AG04450 (cell line): ENCODE measurements at regions not wholly inside any gene's neighbourhood (a gene's known extent, or its start where the extent isn't known, plus 50 kb on each side); places are given as distances from the start of the nearest gene placed in this dataset.

ENCODE experiments used
- CTCF ChIA-PET: fragments of 300-600, 350-600 bp; formaldehyde crosslinking; extraction: SDS; loops from one replicate; lab custom pipeline; 2022; ENCODE audit warnings: antibody characterized with exemption, inconsistent platforms; lab: Charles Lee
- POLR2A ChIA-PET: fragments of 350-600 bp; formaldehyde crosslinking; extraction: SDS; loops from one replicate; lab custom pipeline; 2021; ENCODE audit warnings: antibody characterized with exemption, inconsistent platforms; lab: Yijun Ruan, JAX
- DNase-seq: peaks from one replicate; pipeline ENCODE4 v3.0.0-alpha.2; 2011; ENCODE audit warnings: low read depth, low spot score
- H3K27ac ChIP-seq: one replicate; pipeline ENCODE4 v1.5.1; 2012; ENCODE audit warnings: low read depth, low read length, control low read depth
- H3K27me3 ChIP-seq: one replicate; pipeline ENCODE4 v1.6.0; 2012; ENCODE audit warnings: low read length; ENCODE audit not compliant: control insufficient read depth, insufficient read depth
- H3K4me3 ChIP-seq: 2 replicates; pipeline ENCODE4 v1.5.1; 2011; ENCODE audit warnings: mild to moderate bottlenecking, low read depth, low read length, control low read depth
- H3K9me3 ChIP-seq: 2 replicates; pipeline ENCODE4 v1.5.1; 2012; ENCODE audit warnings: low read length; ENCODE audit not compliant: control insufficient read depth, insufficient read depth
- TF ChIP-seq, protein P1 (sequence below): IDR thresholded peaks from 2 replicates; pipeline ENCODE4 v1.5.1; 2011; ENCODE audit warnings: low read depth, low read length, control low read depth, inconsistent platforms

DNA sequence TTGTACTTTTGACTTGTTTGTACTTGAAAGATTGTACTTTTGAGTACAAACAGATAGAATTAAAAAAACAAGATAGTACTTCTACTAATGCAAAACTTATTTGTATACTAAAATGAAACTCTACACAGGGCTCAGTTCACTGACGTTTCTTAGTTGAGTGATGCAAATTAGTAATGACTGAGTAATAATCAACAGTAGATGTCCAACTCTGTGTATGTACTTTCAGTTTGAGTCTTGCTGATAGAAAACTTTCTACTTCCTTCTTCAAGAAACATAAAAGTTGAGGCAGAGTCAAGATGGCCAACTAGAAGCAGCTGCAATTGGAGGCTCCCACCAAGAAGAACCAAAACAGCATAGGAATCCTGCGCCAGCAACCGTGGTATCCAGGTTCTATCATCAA is 585.0 kb downstream of the NR4A2 start:
- peaks cover 14% of the 10 kb centered on the region for H3K9me3 ChIP-seq
- no peak overlapping the region for H3K27ac ChIP-seq
- ChIA-PET POLR2A (no interaction called here), CTCF (no interaction called here)
- H3K27me3 ChIP-seq = no peaks in the 10 kb centered on the region
- TF ChIP-seq, protein P1, sequence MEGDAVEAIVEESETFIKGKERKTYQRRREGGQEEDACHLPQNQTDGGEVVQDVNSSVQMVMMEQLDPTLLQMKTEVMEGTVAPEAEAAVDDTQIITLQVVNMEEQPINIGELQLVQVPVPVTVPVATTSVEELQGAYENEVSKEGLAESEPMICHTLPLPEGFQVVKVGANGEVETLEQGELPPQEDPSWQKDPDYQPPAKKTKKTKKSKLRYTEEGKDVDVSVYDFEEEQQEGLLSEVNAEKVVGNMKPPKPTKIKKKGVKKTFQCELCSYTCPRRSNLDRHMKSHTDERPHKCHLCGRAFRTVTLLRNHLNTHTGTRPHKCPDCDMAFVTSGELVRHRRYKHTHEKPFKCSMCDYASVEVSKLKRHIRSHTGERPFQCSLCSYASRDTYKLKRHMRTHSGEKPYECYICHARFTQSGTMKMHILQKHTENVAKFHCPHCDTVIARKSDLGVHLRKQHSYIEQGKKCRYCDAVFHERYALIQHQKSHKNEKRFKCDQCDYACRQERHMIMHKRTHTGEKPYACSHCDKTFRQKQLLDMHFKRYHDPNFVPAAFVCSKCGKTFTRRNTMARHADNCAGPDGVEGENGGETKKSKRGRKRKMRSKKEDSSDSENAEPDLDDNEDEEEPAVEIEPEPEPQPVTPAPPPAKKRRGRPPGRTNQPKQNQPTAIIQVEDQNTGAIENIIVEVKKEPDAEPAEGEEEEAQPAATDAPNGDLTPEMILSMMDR = no peak
- DNase-seq = no peak
- no peak overlapping the region for H3K4me3 ChIP-seq

DNA sequence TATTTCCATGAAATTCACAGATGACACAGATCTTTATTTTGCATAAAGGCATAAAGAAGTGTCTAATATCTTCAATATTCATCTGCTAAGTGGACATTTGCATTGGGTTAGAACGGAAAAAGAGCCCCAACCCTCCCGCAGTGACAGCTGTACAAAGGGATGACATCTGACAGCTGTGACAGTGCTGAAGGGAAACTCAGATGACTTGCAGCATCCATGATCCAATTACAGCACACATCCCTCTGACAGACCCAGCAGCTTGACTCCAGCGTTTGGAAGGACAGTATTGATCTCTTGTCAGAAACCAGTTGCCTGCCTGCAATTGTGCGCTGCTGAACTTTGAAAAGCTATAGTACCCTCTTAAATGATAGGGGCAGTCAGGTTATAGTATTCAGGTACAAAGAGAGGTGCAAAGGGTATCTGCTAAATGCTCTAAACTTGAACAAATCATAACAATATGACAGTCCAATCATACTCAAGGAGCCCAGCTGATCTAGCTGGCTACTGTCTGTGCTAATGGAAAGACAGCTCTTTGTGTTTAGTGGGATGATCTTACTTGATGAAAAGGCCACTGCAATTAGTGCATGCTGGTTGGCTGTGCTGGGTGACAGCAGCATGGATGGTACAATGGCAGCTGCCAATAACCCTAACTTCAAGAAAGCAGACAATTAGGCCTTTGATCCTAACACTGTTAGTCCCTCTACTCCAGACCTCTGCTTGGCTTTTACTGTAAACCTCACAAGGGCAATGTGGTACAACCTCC is 599.2 kb downstream of the NR4A2 start:
- TF ChIP-seq, protein P1 = no peak
- Histone ChIP-seq H3K9me3 (peaks cover 12% of the 10 kb centered on the region), H3K27ac (no peak overlapping the region), H3K4me3 (no peak overlapping the region), H3K27me3 (no peaks in the 10 kb centered on the region)
- ChIA-PET POLR2A (no interaction called here), CTCF (no interaction called here)
- DNase-seq = no peak

DNA sequence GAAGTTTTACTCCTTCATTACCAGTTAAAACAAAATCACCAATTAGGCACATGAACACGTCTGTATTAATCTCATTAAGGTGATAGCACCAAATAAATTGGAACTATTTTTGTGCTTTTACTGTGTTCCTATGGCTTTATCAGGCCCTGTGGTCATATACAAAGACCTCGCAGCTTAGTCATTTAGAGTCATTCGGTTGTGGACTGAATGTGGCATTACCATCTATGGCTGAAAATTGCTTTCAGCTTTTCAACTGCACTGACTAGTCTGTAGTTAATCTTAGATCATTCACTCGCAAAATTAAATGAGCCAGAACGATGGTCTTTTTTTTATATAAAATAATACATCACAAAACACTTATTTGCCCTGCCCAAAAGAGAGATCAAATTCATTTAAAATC is 601.7 kb downstream of the NR4A2 start:
- H3K9me3 ChIP-seq = peaks cover 12% of the 10 kb centered on the region
- CTCF ChIA-PET = no interaction called here
- TF ChIP-seq, protein P1 = no peak
- DNase-seq = no peak
- no peak overlapping the region for H3K27ac ChIP-seq
- no peaks in the 10 kb centered on the region for H3K27me3 ChIP-seq
- H3K4me3 ChIP-seq = no peak overlapping the region
- POLR2A ChIA-PET = no interaction called here

DNA sequence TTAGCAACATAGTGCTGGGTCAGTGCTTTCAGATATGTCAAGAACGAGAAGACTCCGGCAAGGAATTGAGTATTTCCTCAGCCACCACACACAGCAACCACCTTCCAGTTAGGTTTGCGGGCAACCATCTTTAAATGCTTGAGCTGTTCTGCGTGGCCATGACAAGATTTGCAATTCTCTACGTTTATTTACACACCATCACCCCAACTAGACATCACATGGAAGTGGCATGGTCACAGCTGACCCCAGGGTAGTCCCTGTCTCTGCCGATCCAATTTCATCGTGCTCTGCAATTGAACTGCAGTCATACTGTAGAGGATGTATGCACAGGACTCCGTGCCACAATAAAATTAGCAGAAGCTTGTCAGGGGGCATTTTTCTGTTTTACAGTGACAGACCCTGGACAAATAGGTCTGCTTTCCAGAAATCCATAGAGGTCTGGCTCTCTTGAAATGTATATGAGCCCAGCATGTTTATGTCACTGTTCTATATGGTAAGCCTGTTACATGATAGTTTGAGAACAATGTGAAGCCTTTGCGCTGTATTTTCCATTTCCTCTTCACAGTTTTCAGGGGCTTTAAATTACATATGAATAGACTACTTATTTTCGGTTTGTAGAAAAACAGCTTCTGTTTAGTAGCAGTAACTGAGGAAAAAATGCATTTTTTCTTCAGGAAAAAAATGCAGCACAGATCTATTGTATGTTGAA is 605.2 kb downstream of the NR4A2 start:
- TF ChIP-seq, protein P1 = no peak
- H3K9me3 ChIP-seq = no peaks in the 10 kb centered on the region; the same call in 1 of the 2 replicates
- no peak for DNase-seq
- H3K4me3 ChIP-seq = no peak overlapping the region
- ChIA-PET POLR2A (no interaction called here), CTCF (no interaction called here)
- no peak overlapping the region for H3K27ac ChIP-seq
- H3K27me3 ChIP-seq = no peaks in the 10 kb centered on the region

DNA sequence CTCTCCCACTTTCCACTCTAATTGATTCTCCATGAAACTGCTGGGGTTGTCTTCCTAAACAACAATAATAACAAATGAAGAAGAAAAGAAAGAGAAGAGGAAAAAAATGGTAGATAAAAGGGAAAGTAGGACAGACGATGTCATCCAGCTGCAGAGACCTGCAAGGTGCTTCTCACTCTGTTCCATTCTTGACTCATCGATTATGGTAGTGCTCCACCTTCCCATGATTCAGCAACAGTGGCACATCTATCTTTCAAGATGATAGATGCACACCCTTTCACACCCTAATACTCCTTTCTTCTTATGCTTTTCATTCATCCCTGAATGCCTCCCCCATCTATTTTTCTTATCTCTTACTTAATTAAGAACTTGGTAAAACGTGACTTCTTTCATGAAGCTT is 610.2 kb downstream of the NR4A2 start:
- Histone ChIP-seq H3K27me3 (no peaks in the 10 kb centered on the region), H3K4me3 (no peak overlapping the region), H3K9me3 (peaks cover 3% of the 10 kb centered on the region; the same call in 1 of the 2 replicates), H3K27ac (no peak overlapping the region)
- TF ChIP-seq, protein P1 = no peak
- CTCF ChIA-PET = no interaction called here
- POLR2A ChIA-PET = no interaction called here
- no peak for DNase-seq
